SW480 (cell line): ENCODE measurements at regions not wholly inside any gene's neighbourhood (a gene's known extent, or its start where the extent isn't known, plus 50 kb on each side); places are given as distances from the start of the nearest gene placed in this dataset.
"Not testable (repeated sequence)": the region's sequence is repeated elsewhere in the genome, so short reads cannot be mapped to it uniquely, and the experiment has no call there.

ENCODE experiments used
- DNase-seq: peaks from one replicate; pipeline ENCODE4 v3.0.0-alpha.2; 2016; ENCODE audit warnings: low spot score

- DNase-seq, result no peak
Measured at GRCh38 chr12:114501474-114501807, 95.5 kb upstream of the TBX5 start.

GRCh38 chr12:114500775-114501473 is 95.0 kb upstream of the TBX5 start:
- DNase-seq, result no peak

- no peak for DNase-seq
Measured at GRCh38 chr12:114500131-114500530, 94.2 kb upstream of the TBX5 start.

GRCh38 chr12:114499338-114499737 is 93.4 kb upstream of the TBX5 start:
- DNase-seq, result no peak

GRCh38 chr12:114491916-114492315 is 86.0 kb upstream of the TBX5 start:
- no peak for DNase-seq

- not testable (repeated sequence) for DNase-seq
Measured at GRCh38 chr12:114484822-114485459, 79.0 kb upstream of the TBX5 start.

GRCh38 chr12:114483996-114484395 is 78.1 kb upstream of the TBX5 start:
- DNase-seq, result no peak

- no peak for DNase-seq
Measured at GRCh38 chr12:114481200-114481535, 75.2 kb upstream of the TBX5 start.

GRCh38 chr12:114480337-114481199 is 74.6 kb upstream of the TBX5 start:
- DNase-seq, result no peak

GRCh38 chr12:114479831-114480230 is 73.9 kb upstream of the TBX5 start:
- DNase-seq, result no peak

GRCh38 chr12:114478865-114479264 is 72.9 kb upstream of the TBX5 start:
- no peak for DNase-seq

- no peak for DNase-seq
Measured at GRCh38 chr12:114477989-114478395, 72.0 kb upstream of the TBX5 start.

- DNase-seq, result peak; percentile 40
Measured at GRCh38 chr12:114476159-114476558, 70.2 kb upstream of the TBX5 start.

GRCh38 chr12:114473717-114474116 is 67.8 kb upstream of the TBX5 start:
- DNase-seq, result no peak

GRCh38 chr12:114473018-114473417 is 67.1 kb upstream of the TBX5 start:
- DNase-seq, result no peak

- no peak for DNase-seq
Measured at GRCh38 chr12:114457620-114458019, 51.7 kb upstream of the TBX5 start.
